Ascending aorta (tissue), 2 donors: ENCODE measurements at regions not wholly inside any gene's neighbourhood (a gene's known extent, or its start where the extent isn't known, plus 50 kb on each side); places are given as distances from the start of the nearest gene placed in this dataset.
A peak's percentile ranks its signal among the peaks of the same experiment; 100 is the strongest.

Experiments
- DNase-seq, 2 donors: peaks; one replicate each; pipeline ENCODE4 v3.0.0-alpha.2; 2019; ENCODE audit warnings: low spot score in 2 of 2
- H3K27ac ChIP-seq, 2 donors: fragments of 200-600 bp; sonication (generic); one replicate each; pipeline ENCODE4 v1.5.1; 2016 to 2017; ENCODE audit warnings: mild to moderate bottlenecking in 1 of 2
- H3K27me3 ChIP-seq: fragments of 200-600 bp; sonication (generic); one replicate; pipeline ENCODE4 v1.5.1; 2017
- H3K36me3 ChIP-seq, 2 donors: fragments of 200-600 bp; sonication (generic); one replicate each; pipeline ENCODE4 v1.5.1; 2016
- H3K4me1 ChIP-seq, 2 donors: fragments of 200-600 bp; sonication (generic); one replicate each; pipeline ENCODE4 v1.5.1; 2016 to 2017; ENCODE audit warnings: mild to moderate bottlenecking in 1 of 2
- H3K4me3 ChIP-seq, 2 donors: fragments of 200-600 bp; sonication (generic); one replicate each; pipeline ENCODE4 v1.5.1; 2016 to 2017; ENCODE audit warnings: mild to moderate bottlenecking in 1 of 2
- H3K9me3 ChIP-seq, 2 donors: fragments of 200-600 bp; sonication (generic); one replicate each; pipeline ENCODE4 v1.5.1; 2016
- intact Hi-C: fragments of 100-400 bp; cut with DNase I; formaldehyde crosslinking; loops from one replicate; pipeline ENCODE4 v1.15.1; 2023
- TF ChIP-seq, protein P1 (sequence below), 3 experiments: fragments of 200-600 bp in 2 of 3; fragments of 450-650 bp in 1 of 3; sonication (generic) in 2 of 3; IDR thresholded peaks; one replicate each; pipeline ENCODE4 v1.5.1; 2016 to 2019; ENCODE audit warnings: antibody characterized with exemption in 3 of 3, mild to moderate bottlenecking in 1 of 3, moderate library complexity in 1 of 3

GRCh38 chr12:92028441-92028709, 117.3 kb downstream of the BTG1 start:
- Histone ChIP-seq H3K9me3 (no peaks in the 10 kb centered on the region), H3K36me3 (no peaks in the 10 kb centered on the region), H3K27ac (peak overlapping the region; percentile 48 to 71), H3K4me1 (peaks cover 0 to 18% of the 10 kb centered on the region in 2 donors), H3K4me3 (no peak overlapping the region), H3K27me3 (no peaks in the 10 kb centered on the region)
- intact Hi-C loops, result no loop called here
- TF ChIP-seq, protein P1, sequence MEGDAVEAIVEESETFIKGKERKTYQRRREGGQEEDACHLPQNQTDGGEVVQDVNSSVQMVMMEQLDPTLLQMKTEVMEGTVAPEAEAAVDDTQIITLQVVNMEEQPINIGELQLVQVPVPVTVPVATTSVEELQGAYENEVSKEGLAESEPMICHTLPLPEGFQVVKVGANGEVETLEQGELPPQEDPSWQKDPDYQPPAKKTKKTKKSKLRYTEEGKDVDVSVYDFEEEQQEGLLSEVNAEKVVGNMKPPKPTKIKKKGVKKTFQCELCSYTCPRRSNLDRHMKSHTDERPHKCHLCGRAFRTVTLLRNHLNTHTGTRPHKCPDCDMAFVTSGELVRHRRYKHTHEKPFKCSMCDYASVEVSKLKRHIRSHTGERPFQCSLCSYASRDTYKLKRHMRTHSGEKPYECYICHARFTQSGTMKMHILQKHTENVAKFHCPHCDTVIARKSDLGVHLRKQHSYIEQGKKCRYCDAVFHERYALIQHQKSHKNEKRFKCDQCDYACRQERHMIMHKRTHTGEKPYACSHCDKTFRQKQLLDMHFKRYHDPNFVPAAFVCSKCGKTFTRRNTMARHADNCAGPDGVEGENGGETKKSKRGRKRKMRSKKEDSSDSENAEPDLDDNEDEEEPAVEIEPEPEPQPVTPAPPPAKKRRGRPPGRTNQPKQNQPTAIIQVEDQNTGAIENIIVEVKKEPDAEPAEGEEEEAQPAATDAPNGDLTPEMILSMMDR (IDR thresholded peaks at IDR 0.05), result no peak
- no peak for DNase-seq

- intact Hi-C loops, result no loop called here
- no peak for DNase-seq
- no peaks in the 10 kb centered on the region for H3K36me3 ChIP-seq
Observed at GRCh38 chr12:92027701-92028440, 117.8 kb downstream of the BTG1 start.

GRCh38 chr12:92027243-92027642, 118.4 kb downstream of the BTG1 start:
- no peaks in the 10 kb centered on the region for H3K36me3 ChIP-seq
- H3K4me1 ChIP-seq, result peaks cover 0 to 18% of the 10 kb centered on the region in 2 donors
- TF ChIP-seq, protein P1 (IDR thresholded peaks at IDR 0.05), result no peak
- DNase-seq, result no peak
- H3K27ac ChIP-seq, result peak overlapping the region; percentile 48 to 71
- intact Hi-C loops, result no loop called here
- no peak overlapping the region for H3K4me3 ChIP-seq
- no peaks in the 10 kb centered on the region for H3K9me3 ChIP-seq
- no peaks in the 10 kb centered on the region for H3K27me3 ChIP-seq

More at GRCh38 chr12:92027701-92028440, 117.8 kb downstream of the BTG1 start:
- no peaks in the 10 kb centered on the region for H3K27me3 ChIP-seq
- no peaks in the 10 kb centered on the region for H3K9me3 ChIP-seq
- peak overlapping the region; percentile 48 to 71 for H3K27ac ChIP-seq
- no peak overlapping the region for H3K4me3 ChIP-seq
- TF ChIP-seq, protein P1 (IDR thresholded peaks at IDR 0.05), result no peak
- H3K4me1 ChIP-seq, result peaks cover 0 to 18% of the 10 kb centered on the region in 2 donors

GRCh38 chr12:92025462-92026207, 120.0 kb downstream of the BTG1 start:
- Histone ChIP-seq H3K36me3 (no peaks in the 10 kb centered on the region), H3K27ac (no peak overlapping the region), H3K4me3 (no peak overlapping the region), H3K4me1 (peaks cover 0 to 15% of the 10 kb centered on the region in 2 donors), H3K27me3 (no peaks in the 10 kb centered on the region), H3K9me3 (no peaks in the 10 kb centered on the region)
- TF ChIP-seq, protein P1 (IDR thresholded peaks at IDR 0.05), result no peak
- DNase-seq, result no peak
- intact Hi-C loops, result no loop called here

DNA sequence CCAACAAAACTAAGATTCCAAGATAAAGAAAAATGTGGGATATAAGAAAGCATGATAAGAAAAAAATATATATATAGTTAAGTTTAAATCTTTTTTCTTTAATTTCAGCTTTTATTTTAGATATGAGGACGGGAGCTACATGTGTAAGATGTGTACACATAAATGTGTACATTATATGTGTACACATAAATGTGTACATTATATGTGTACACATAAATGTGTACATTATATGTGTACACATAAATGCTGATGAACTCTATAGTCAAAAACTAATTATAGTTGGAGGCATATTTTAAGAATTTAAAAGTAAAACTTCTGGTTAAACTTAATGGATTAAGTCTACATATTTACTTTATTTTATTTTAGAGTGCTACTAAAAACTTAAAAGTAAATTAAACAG, 123.6 kb downstream of the BTG1 start:
- Histone ChIP-seq H3K4me1 (no peaks in the 10 kb centered on the region), H3K27me3 (no peaks in the 10 kb centered on the region), H3K9me3 (no peaks in the 10 kb centered on the region), H3K27ac (no peak overlapping the region), H3K36me3 (no peaks in the 10 kb centered on the region), H3K4me3 (no peak overlapping the region)
- intact Hi-C loops, result no loop called here
- TF ChIP-seq, protein P1 (IDR thresholded peaks at IDR 0.05), result no peak
- DNase-seq, result no peak
